ENCODE measurements at regions not wholly inside any gene's neighbourhood (a gene's known extent, or its start where the extent isn't known, plus 50 kb on each side); places are given as distances from the start of the nearest gene placed in this dataset.

- TF ChIP-seq CTCF (IDR thresholded peaks at IDR 0.05; ENCODE audit: low read depth, low read length, poor library complexity, severe bottlenecking) (no peak), EZH2phosphoT487 (IDR thresholded peaks at IDR 0.05; ENCODE audit: borderline replicate concordance, low read length) (no peak)
Observed at GRCh38 chr5:93359296-93359959, 221.6 kb downstream of the NR2F1-AS1 start.

Data from DOHH2 (cell line).